ENCODE measurements at regions not wholly inside any gene's neighbourhood (a gene's known extent, or its start where the extent isn't known, plus 50 kb on each side); places are given as distances from the start of the nearest gene placed in this dataset.

DNA sequence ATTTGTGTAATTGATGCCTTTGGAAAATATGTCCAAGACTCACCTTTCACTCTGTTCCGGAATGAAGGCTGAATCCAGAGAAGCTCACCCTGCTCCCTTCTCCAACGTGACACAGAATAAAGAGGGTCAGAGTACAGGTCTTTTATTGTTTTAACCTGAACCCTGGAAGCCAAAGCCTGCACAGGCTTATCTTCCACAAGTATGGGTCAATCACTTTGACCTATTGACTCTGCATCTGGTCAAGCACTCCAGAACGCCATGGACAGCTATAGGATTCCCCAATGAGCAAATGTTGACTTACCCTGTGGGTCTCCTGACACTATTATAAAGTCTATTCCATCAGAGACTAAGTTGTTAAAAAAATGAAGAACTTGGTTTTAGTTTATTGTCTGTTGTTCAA lies 158.4 kb upstream of the MYLIP start:
- TF ChIP-seq, protein P1, sequence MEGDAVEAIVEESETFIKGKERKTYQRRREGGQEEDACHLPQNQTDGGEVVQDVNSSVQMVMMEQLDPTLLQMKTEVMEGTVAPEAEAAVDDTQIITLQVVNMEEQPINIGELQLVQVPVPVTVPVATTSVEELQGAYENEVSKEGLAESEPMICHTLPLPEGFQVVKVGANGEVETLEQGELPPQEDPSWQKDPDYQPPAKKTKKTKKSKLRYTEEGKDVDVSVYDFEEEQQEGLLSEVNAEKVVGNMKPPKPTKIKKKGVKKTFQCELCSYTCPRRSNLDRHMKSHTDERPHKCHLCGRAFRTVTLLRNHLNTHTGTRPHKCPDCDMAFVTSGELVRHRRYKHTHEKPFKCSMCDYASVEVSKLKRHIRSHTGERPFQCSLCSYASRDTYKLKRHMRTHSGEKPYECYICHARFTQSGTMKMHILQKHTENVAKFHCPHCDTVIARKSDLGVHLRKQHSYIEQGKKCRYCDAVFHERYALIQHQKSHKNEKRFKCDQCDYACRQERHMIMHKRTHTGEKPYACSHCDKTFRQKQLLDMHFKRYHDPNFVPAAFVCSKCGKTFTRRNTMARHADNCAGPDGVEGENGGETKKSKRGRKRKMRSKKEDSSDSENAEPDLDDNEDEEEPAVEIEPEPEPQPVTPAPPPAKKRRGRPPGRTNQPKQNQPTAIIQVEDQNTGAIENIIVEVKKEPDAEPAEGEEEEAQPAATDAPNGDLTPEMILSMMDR (IDR thresholded peaks at IDR 0.05 in 2 of 3, conservative IDR thresholded peaks at IDR 0.05 in 1 of 3; ENCODE audit: borderline replicate concordance in 1 of 3, insufficient read depth in 1 of 3, low read depth in 2 of 3, low read length in 2 of 3): no peak
- no peak for TF ChIP-seq EGR1 (IDR thresholded peaks at IDR 0.05; ENCODE audit: low read depth)
- no peak for TF ChIP-seq SP1 (IDR thresholded peaks at IDR 0.05; ENCODE audit: low read depth)
- TF ChIP-seq EZH2 (IDR thresholded peaks at IDR 0.05): no peak
- no peak for TF ChIP-seq TCF7L2 (IDR thresholded peaks at IDR 0.05; ENCODE audit: borderline replicate concordance, extremely low read depth, insufficient read depth, insufficient read length)
- TF ChIP-seq SRF (IDR thresholded peaks at IDR 0.05; ENCODE audit: low read depth): no peak
- TF ChIP-seq ZNF274 (IDR thresholded peaks at IDR 0.05; ENCODE audit: low read depth, low read length): no peak
